ENCODE measurements at regions not wholly inside any gene's neighbourhood (a gene's known extent, or its start where the extent isn't known, plus 50 kb on each side); places are given as distances from the start of the nearest gene placed in this dataset.

DNA sequence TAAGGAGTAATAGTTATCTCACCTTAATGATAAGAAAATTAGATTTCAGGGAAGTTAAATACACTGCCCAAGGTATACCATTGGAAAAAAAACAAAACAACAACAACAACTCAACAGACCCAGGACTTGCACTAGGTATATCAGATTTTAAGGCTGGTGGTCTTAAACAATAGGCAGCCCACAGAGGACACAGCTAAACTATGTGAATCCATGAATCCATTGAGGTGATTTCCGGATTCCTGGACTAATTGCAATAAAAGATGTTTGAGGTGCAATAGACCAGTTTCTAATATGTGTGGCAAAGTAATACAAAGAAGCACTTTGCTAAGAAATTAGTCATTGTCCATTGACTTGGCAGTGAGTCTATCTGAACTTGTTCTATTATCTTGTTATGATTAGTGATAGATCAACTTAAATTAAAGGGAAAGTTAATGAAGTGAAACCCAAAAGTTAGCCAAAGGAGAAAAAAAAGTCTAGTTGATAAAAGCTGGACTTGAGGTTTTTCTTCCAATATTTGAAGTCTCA lies 60.9 kb upstream of the MAGI1 start:
- Mint-ChIP-seq H3K9me3 (ENCODE audit: low read depth) (peaks cover 10% of the 10 kb centered on the region), H3K27me3 (no peaks in the 10 kb centered on the region), H3K4me3 (ENCODE audit: low read depth) (no peak overlapping the region), H3K36me3 (ENCODE audit: insufficient read depth) (no peaks in the 10 kb centered on the region), H3K4me1 (ENCODE audit: low read depth) (peaks cover 4% of the 10 kb centered on the region), H3K27ac (no peak overlapping the region)
- DNase-seq (ENCODE audit: low spot score, unreplicated experiment): no peak
- no peak for TF ChIP-seq CTCF (IDR thresholded peaks at IDR 0.05; ENCODE audit: unreplicated experiment)

GRCh38 chr3:66098436-66098835 lies 59.7 kb upstream of the MAGI1 start:
- Mint-ChIP-seq H3K4me3 (ENCODE audit: low read depth) (no peak overlapping the region), H3K9me3 (ENCODE audit: low read depth) (peaks cover 10% of the 10 kb centered on the region), H3K27ac (no peak overlapping the region), H3K36me3 (ENCODE audit: insufficient read depth) (no peaks in the 10 kb centered on the region), H3K27me3 (no peaks in the 10 kb centered on the region), H3K4me1 (ENCODE audit: low read depth) (peaks cover 3% of the 10 kb centered on the region)
- no peak for DNase-seq (ENCODE audit: low spot score, unreplicated experiment)
- no peak for TF ChIP-seq CTCF (IDR thresholded peaks at IDR 0.05; ENCODE audit: unreplicated experiment)

GRCh38 chr3:66097647-66098046 lies 58.9 kb upstream of the MAGI1 start:
- Mint-ChIP-seq H3K4me1 (ENCODE audit: low read depth) (peaks cover 3% of the 10 kb centered on the region), H3K27ac (no peak overlapping the region), H3K4me3 (ENCODE audit: low read depth) (no peak overlapping the region), H3K36me3 (ENCODE audit: insufficient read depth) (no peaks in the 10 kb centered on the region), H3K27me3 (no peaks in the 10 kb centered on the region), H3K9me3 (ENCODE audit: low read depth) (peaks cover 10% of the 10 kb centered on the region)
- DNase-seq (ENCODE audit: low spot score, unreplicated experiment): no peak
- TF ChIP-seq CTCF (IDR thresholded peaks at IDR 0.05; ENCODE audit: unreplicated experiment): no peak

GRCh38 chr3:66095295-66096001 lies 56.7 kb upstream of the MAGI1 start:
- H3K4me3 Mint-ChIP-seq (ENCODE audit: low read depth): no peak overlapping the region
- H3K4me1 Mint-ChIP-seq (ENCODE audit: low read depth): peaks cover 13% of the 10 kb centered on the region
- no peak overlapping the region for H3K27ac Mint-ChIP-seq
- peaks cover 10% of the 10 kb centered on the region for H3K9me3 Mint-ChIP-seq (ENCODE audit: low read depth)
- H3K36me3 Mint-ChIP-seq (ENCODE audit: insufficient read depth): no peaks in the 10 kb centered on the region
- TF ChIP-seq CTCF (IDR thresholded peaks at IDR 0.05; ENCODE audit: unreplicated experiment): no peak
- no peak for DNase-seq (ENCODE audit: low spot score, unreplicated experiment)
- H3K27me3 Mint-ChIP-seq: no peaks in the 10 kb centered on the region

DNA sequence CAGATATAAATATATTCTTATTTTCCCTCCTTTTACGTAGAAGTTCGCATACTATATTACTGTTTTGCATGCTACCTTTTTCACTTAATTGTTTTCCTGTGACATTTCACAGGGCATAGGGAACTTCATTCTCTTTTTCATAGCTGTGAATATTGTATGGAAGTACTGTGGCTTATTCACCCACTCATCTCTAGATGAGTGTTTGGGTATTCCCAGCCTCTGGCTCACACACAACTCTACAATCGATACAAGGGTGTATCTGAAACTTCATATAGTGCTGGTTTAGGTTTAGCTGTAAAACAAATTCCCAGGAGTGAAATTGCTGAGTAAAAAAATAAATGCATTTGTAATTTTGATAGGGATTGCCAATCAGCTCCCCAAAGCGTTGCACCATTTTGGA lies 55.3 kb upstream of the MAGI1 start:
- no peak overlapping the region for H3K4me3 Mint-ChIP-seq (ENCODE audit: low read depth)
- no peak for TF ChIP-seq CTCF (IDR thresholded peaks at IDR 0.05; ENCODE audit: unreplicated experiment)
- no peak for DNase-seq (ENCODE audit: low spot score, unreplicated experiment)
- no peak overlapping the region for H3K27ac Mint-ChIP-seq
- H3K9me3 Mint-ChIP-seq (ENCODE audit: low read depth): peaks cover 10% of the 10 kb centered on the region
- H3K27me3 Mint-ChIP-seq: no peaks in the 10 kb centered on the region
- peaks cover 10% of the 10 kb centered on the region for H3K4me1 Mint-ChIP-seq (ENCODE audit: low read depth)
- H3K36me3 Mint-ChIP-seq (ENCODE audit: insufficient read depth): no peaks in the 10 kb centered on the region
